HL-60/S4 treated with retinoic acid at 250 ng/mL for 4 days and 3 days (cell line): ENCODE measurements at regions not wholly inside any gene's neighbourhood (a gene's known extent, or its start where the extent isn't known, plus 50 kb on each side); places are given as distances from the start of the nearest gene placed in this dataset.

Source experiments
- in situ Hi-C: fragments of 300-500 bp; cut with MboI; formaldehyde crosslinking; loops from 2 replicates; pipeline ENCODE4 v1.7.0; 2022; ENCODE audit warnings: low sequenced_read_pairs

DNA sequence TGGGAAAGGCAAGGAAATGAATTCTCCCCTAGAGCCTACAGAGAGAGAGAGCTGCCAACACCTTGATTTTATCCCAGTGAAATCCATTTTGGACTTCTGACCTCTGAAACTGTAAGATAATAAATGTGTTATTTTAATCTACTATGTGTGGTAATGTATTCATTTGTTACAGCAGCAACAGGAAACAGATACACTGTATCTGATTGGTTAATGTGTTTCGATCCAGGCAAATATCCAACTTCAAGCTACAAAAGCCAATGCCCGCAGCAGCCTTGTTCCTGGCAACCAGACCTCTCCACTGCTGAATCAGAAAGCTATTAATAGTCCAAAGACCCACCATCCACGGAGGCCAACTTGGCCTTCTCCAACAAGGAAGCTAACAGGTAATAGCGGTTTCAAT, 318.1 kb downstream of the PTTG2 start:
- in situ Hi-C loops = no loop called here

DNA sequence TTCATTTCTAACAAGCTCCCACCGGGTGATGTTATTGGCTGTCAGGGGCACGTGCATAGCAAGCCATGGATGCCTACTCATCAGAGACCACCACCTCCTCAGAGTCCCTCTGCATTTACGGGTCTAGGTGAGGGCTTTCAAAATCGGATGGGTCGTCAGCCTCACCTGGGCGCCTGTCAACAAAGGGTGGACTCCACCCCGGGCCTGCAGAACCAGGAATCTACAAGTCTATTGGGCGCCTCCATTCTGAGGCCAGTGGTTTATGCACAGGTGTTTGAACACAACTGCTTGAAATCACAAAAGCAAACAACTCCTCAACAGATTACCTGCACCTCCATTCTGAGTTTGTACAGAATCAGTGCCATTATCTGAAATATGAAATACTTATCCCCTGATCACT, 318.9 kb downstream of the PTTG2 start:
- in situ Hi-C loops = no loop called here

DNA sequence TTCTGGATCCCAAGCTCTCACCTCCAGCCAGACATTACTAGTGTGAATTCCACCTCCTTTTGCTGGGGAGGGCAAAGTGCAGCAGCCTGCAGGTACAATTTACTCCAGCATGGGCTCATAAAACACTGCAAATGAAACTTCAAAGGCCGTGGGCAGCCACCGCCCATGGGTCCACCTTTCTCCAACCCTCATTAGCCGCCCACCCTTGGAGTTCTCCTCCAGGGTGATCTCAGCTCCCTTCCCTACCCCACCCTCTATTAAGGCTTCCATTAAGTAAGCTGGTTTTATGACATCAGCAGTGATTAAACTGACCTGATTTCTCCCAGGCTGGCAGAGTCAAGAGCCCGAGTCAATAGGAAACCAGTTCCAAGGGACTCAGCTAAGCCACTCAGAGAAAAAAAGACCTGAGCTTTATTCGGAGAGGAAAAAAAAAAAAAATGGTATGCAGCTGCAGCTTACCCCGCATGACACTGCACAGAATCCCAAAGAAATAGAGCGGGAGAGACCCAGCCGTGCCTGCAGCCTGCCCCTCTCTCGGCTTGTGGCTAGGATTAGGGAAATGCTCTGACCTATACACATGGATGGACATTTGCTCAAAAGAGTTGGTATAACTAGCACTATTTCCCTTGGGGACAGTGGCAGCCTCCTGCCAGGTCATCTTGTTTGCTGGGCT, 319.6 kb downstream of the PTTG2 start:
- in situ Hi-C loops = no loop called here

- in situ Hi-C loops = no loop called here
Measured at GRCh38 chr4:38280323-38280706, 320.1 kb downstream of the PTTG2 start.

- in situ Hi-C loops = no loop called here
Measured at GRCh38 chr4:38281371-38282071, 321.3 kb downstream of the PTTG2 start.

DNA sequence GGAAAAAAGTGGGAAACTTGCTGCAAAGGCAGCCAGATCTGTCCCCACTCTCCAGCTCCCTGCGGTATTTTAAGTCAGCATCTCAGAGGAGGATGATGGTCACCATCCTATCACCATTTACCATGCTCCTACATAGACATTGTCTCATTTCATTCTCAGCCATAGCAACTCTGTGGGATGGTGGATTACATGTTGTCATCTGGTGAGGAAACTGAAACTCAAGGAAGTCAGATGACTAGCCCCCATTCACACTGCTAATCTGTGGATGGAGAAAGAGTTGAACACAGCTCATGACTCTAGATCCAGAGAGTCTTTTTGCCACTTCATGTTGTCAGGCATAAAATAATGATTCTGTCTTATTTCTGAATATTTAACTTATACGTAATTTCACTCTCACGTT, 323.5 kb downstream of the PTTG2 start:
- in situ Hi-C loops = no loop called here

DNA sequence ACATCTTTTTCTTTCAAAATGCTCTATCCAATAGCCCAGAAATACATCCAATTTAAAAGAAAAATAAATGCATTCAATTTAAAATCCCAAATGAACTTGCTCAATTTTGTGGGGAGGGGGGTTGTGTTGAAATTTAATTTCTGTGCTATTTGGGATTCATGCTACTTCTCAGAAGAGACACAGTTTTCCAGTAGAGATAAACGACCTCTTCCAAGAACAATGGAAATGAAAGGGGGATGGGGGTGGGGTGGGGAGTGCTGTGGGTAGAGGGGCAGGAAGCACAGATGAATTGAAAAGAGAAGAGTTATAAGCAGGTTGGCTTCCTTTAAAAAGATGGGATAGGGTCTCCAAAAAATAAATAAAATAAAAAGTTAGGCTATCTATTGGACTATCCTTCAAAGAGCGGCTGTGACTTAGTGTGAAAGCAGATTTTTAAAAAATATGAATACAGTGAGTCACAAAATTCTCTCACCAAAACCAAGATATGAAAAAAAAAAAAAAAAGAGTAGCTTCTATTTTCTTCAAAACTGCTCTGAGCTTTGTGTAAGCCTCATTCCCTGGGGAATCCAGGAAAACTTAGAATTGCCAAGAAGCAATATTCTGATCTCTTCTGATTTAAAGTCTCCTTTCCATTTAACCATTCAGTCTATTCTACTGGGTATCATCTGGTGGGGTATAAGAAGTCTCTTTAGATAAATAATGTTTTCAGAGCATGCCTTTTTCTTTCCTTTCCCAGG, 324.3 kb downstream of the PTTG2 start:
- in situ Hi-C loops = no loop called here

- in situ Hi-C loops = no loop called here
Measured at GRCh38 chr4:38287101-38287851, 327.1 kb downstream of the PTTG2 start.

GRCh38 chr4:38289553-38289952, 329.4 kb downstream of the PTTG2 start:
- in situ Hi-C loops = no loop called here

DNA sequence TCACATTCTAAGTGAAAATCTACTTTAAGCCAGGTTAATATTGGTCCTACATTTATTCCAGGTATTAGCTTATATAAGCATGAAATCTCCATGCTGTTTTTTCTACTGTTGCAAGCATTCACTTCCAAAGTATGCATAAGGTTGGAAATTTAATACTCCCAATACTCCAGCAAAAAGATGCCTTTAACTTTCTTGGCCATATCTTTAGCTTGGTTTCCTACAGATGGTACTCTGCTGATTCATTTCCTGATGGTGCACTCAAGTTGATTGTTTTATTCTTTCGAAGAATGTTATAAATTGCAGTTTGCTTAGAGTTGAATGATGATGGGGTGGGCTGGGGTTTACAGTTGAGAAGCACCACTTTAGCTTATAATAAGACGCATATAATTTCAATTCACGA, 330.2 kb downstream of the PTTG2 start:
- in situ Hi-C loops = no loop called here

- in situ Hi-C loops = no loop called here
Measured at GRCh38 chr4:38290914-38291313, 330.7 kb downstream of the PTTG2 start.

GRCh38 chr4:38292529-38292928, 332.3 kb downstream of the PTTG2 start:
- in situ Hi-C loops = no loop called here

- in situ Hi-C loops = no loop called here
Measured at GRCh38 chr4:38294238-38294637, 334.0 kb downstream of the PTTG2 start.

DNA sequence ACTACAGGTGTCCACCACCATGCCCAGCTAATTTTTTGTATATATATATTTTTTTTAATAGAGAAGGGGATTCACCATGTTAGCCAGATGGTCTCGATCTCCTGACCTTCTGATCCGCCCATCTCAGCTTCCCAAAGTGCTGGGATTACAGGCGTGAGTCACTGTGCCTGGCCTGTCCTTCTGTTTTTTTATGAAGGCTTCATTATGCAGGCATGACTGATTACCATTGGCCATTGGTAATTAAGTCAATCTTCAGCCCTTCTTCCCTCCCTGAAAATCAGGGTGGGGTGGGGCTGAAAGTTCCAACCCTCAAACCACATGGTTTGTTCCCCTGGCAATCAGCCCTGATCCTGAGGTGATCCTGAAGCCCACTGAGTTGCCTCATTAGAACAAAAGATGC, 336.9 kb downstream of the PTTG2 start:
- in situ Hi-C loops = no loop called here

DNA sequence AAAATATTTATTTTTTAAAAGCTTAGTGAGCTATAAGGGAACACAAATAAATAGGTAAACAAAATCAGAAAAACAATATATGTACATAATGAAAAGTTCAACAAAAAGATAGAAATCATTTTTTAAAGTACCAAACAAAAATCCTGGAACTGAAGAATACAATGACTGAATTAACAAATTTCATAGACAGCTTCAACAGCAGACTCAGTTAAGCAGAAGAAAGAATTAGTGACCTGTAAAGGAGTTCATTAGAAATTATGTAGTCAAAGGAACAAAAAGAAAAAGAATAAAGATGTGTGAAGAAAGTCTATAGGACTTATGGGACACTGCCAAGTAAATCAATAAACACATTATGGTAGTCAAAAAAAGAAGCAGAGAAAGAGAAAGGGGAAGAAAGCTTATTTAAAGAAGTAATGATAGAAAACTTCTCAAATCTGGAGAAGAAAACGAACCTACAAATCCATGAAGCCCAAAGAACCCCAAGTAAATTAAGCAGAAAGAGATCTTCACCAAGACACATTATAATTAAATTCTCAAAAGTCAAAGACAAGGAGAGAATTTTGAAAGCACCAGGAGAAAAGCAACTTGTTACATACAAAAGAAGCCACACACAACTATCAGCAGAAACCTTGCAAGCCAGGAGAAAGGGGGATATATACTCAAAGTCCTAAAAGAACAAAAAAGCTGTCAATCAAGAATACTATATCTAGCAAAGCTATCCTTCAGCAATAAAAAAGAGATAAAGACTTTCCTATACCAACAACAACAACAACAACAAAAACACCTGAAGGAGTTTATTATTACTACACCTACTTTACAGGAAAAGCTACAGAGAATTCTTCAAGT, 338.9 kb downstream of the PTTG2 start:
- in situ Hi-C loops = no loop called here

GRCh38 chr4:38302910-38303309, 342.7 kb downstream of the PTTG2 start:
- in situ Hi-C loops = loop anchor here (25.0 kb wide), 1 partner anchor 116 kb away; no protein-coding TSS in a partner anchor

DNA sequence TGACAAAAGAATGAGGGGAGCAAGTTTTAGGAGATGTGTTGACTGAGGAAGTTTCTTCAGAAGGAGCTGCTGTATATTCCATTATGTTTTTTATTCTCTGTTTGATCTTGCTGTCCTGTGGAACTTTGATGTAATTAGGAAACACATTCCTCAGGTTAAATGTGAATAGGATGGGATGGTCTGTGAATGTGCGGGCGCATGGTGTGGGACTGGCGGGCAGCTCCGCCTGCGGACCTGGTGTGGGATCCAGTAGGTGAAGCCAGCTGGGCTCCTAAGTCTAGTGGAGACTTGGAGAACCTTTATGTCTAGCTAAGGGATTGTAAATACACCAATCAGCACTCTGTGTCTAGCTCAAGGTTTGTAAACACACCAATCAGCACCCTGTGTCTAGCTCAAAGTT, 344.3 kb downstream of the PTTG2 start:
- in situ Hi-C loops = loop anchor here (25.0 kb wide), 1 partner anchor 117 kb away; no protein-coding TSS in a partner anchor

GRCh38 chr4:38306482-38307071, 346.4 kb downstream of the PTTG2 start:
- in situ Hi-C loops = loop anchor here (25.0 kb wide), 1 partner anchor 119 kb away; no protein-coding TSS in a partner anchor

GRCh38 chr4:38308728-38309311, 348.6 kb downstream of the PTTG2 start:
- in situ Hi-C loops = loop anchor here (25.0 kb wide), 1 partner anchor 122 kb away; no protein-coding TSS in a partner anchor
